Uterus (tissue), 3 donors: ENCODE measurements at regions not wholly inside any gene's neighbourhood (a gene's known extent, or its start where the extent isn't known, plus 50 kb on each side); places are given as distances from the start of the nearest gene placed in this dataset.
A peak's percentile ranks its signal among the peaks of the same experiment; 100 is the strongest.

Source experiments
- DNase-seq, 2 donors: peaks; one replicate each; pipeline ENCODE4 v3.0.0-alpha.2; 2019 to 2020
- H3K27ac ChIP-seq, 2 donors: fragments of 200-600 bp; sonication (generic); 1 replicate in 1 of 2; 2 replicates in 1 of 2; pipeline ENCODE4 v1.5.1; 2016 to 2018
- H3K27me3 ChIP-seq, 2 donors: fragments of 200-600 bp; sonication (generic); one replicate each; pipeline ENCODE4 v1.5.1; 2018 to 2019; ENCODE audit warnings: control low read depth in 1 of 2
- H3K36me3 ChIP-seq, 2 donors: fragments of 200-600 bp; sonication (generic); one replicate each; pipeline ENCODE4 v1.5.1; 2019; ENCODE audit warnings: control low read depth in 1 of 2
- H3K4me1 ChIP-seq, 2 donors: fragments of 200-600 bp; sonication (generic); one replicate each; pipeline ENCODE4 v1.5.1; 2018 to 2019; ENCODE audit warnings: control low read depth in 1 of 2
- H3K4me3 ChIP-seq, 2 donors: fragments of 200-600 bp; sonication (generic); 1 replicate in 1 of 2; 2 replicates in 1 of 2; pipeline ENCODE4 v1.5.1; 2018 to 2019; ENCODE audit warnings: mild to moderate bottlenecking in 1 of 2
- H3K9me3 ChIP-seq, 2 donors: fragments of 200-600 bp; sonication (generic); one replicate each; pipeline ENCODE4 v1.5.1; 2019; ENCODE audit warnings: control low read depth in 1 of 2
- POLR2A ChIP-seq, 2 donors: fragments of 450-650 bp; IDR thresholded peaks; one replicate each; pipeline ENCODE4 v1.6.1; 2016; ENCODE audit warnings: antibody characterized with exemption in 2 of 2, mild to moderate bottlenecking in 1 of 2, moderate library complexity in 1 of 2
- intact Hi-C: fragments of 100-400 bp; cut with DNase I; formaldehyde crosslinking; loops from one replicate; pipeline ENCODE4 v1.15.1; 2023; ENCODE audit warnings: low total_unique reads
- TF ChIP-seq, protein P1 (sequence below), 4 experiments: fragments of 200-600 bp in 2 of 4; fragments of 450-650 bp in 2 of 4; sonication (generic) in 2 of 4; IDR thresholded peaks; one replicate each; pipeline ENCODE4 v1.5.1; 2016 to 2019; ENCODE audit warnings: antibody characterized with exemption in 4 of 4, mild to moderate bottlenecking in 2 of 4, moderate library complexity in 1 of 4
- donor health status: DM: yes; HTN: yes; CAD: no.

DNA sequence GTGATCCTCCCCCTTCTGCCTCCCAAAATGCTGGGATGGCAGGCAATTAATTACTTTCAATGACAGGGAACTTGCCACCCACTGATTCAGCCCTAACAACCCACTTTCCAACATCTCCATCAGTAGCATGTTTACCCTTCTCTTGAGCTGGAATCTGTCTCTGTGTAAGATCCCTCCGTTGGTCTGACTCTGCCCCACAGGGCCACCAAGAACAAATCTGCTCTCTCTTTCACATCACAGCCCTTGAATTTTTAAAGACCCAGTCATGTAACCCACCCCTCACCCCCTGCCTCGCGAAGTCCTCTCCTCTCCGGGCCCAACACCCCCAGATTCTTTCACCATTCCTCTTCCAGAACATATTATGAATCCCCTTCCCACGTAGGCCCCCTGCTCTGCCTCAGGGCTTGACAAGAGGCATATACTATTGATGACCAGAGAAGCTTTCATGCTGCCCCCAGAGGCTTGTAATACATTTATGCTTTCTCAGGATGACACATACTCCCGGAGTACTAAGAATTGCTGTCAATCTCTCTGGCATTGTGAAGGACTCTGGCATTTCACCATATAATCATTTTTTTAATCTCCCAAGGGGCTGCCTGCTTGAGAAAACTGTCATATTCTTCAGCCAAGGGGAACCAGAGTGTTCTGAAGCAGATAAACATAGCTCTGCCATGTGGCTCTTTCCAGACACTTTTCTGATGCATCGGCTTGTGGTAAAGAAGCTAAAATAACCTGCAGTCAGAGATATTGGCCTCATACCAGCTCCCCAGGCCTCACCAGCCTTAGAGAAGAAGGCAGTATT is 179.2 kb upstream of the AUTS2 start:
- Histone ChIP-seq H3K9me3 (no peaks in the 10 kb centered on the region), H3K27ac (no peak overlapping the region), H3K36me3 (no peaks in the 10 kb centered on the region), H3K4me1 (no peaks in the 10 kb centered on the region), H3K4me3 (no peak overlapping the region), H3K27me3 (no peaks in the 10 kb centered on the region)
- DNase-seq, result no peak
- TF ChIP-seq, protein P1, sequence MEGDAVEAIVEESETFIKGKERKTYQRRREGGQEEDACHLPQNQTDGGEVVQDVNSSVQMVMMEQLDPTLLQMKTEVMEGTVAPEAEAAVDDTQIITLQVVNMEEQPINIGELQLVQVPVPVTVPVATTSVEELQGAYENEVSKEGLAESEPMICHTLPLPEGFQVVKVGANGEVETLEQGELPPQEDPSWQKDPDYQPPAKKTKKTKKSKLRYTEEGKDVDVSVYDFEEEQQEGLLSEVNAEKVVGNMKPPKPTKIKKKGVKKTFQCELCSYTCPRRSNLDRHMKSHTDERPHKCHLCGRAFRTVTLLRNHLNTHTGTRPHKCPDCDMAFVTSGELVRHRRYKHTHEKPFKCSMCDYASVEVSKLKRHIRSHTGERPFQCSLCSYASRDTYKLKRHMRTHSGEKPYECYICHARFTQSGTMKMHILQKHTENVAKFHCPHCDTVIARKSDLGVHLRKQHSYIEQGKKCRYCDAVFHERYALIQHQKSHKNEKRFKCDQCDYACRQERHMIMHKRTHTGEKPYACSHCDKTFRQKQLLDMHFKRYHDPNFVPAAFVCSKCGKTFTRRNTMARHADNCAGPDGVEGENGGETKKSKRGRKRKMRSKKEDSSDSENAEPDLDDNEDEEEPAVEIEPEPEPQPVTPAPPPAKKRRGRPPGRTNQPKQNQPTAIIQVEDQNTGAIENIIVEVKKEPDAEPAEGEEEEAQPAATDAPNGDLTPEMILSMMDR (IDR thresholded peaks at IDR 0.05), result no peak
- no peak for TF ChIP-seq POLR2A (IDR thresholded peaks at IDR 0.05)
- intact Hi-C loops, result no loop called here

- DNase-seq, result peak in 1 of 2 donors; percentile 20
- Histone ChIP-seq H3K27ac (no peak overlapping the region), H3K4me3 (no peak overlapping the region), H3K9me3 (no peaks in the 10 kb centered on the region), H3K36me3 (no peaks in the 10 kb centered on the region), H3K4me1 (no peaks in the 10 kb centered on the region), H3K27me3 (no peaks in the 10 kb centered on the region)
- no peak for TF ChIP-seq POLR2A (IDR thresholded peaks at IDR 0.05)
- TF ChIP-seq, protein P1 (IDR thresholded peaks at IDR 0.05), result no peak
- intact Hi-C loops, result no loop called here
These were observed 178.3 kb upstream of the AUTS2 start for GRCh38 chr7:69419934-69420333.

DNA sequence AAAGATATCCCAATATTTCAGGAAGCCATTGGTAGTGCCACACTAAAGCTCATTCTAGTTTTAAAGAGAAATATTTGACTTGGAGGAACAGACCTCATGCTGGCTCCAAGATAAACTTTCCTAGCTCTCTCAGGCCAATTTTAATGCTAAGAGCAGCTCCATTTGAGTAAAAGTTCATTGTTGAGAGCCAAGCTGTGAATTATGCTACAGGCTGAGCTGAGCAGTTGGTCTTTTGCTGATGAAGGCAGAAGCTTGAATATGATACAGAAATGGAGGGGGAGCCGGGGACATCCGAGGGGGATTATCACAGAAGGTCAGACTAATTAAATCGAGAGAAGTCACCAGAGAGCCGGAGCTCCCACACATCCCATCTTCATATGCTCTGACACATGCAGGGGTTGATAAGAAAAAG is 175.7 kb upstream of the AUTS2 start:
- Histone ChIP-seq H3K27ac (no peak overlapping the region), H3K4me1 (no peaks in the 10 kb centered on the region)

GRCh38 chr7:69426705-69427104 is 171.6 kb upstream of the AUTS2 start:
- Histone ChIP-seq H3K9me3 (no peaks in the 10 kb centered on the region), H3K36me3 (no peaks in the 10 kb centered on the region), H3K27me3 (no peaks in the 10 kb centered on the region), H3K4me1 (peaks cover 0 to 13% of the 10 kb centered on the region in 2 donors), H3K27ac (no peak overlapping the region), H3K4me3 (no peak overlapping the region)
- no peak for DNase-seq
- intact Hi-C loops, result no loop called here
- no peak for TF ChIP-seq POLR2A (IDR thresholded peaks at IDR 0.05)
- TF ChIP-seq, protein P1 (IDR thresholded peaks at IDR 0.05), result no peak

More for the DNA sequence above, 175.7 kb upstream of the AUTS2 start:
- H3K4me3 ChIP-seq, result no peak overlapping the region
- TF ChIP-seq POLR2A (IDR thresholded peaks at IDR 0.05), result no peak
- TF ChIP-seq, protein P1 (IDR thresholded peaks at IDR 0.05), result no peak
- H3K9me3 ChIP-seq, result no peaks in the 10 kb centered on the region
- no peak for DNase-seq
- H3K36me3 ChIP-seq, result no peaks in the 10 kb centered on the region
- intact Hi-C loops, result no loop called here
- no peaks in the 10 kb centered on the region for H3K27me3 ChIP-seq

DNA sequence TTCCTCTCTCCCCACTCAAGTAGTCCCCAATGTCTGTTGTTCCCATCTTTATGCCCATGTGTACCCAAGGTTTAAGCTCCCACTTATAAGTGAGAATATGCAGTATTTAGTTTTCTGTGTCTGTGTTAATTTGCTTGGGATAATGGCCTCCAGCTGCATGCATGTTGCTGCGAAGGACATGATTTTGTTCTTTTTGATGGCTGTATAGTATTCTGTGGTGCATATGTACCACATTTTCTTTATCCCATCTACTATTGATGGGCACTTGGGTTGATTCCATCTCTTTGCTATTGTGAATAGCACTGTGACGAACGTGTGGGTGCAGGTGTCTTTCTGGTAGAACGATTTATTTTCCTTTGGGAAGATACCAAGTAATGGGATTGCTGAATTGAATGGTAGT is 170.2 kb upstream of the AUTS2 start:
- H3K36me3 ChIP-seq, result no peaks in the 10 kb centered on the region
- intact Hi-C loops, result no loop called here
- no peak overlapping the region for H3K4me3 ChIP-seq
- no peaks in the 10 kb centered on the region for H3K27me3 ChIP-seq
- peaks cover 0 to 13% of the 10 kb centered on the region in 2 donors for H3K4me1 ChIP-seq
- no peak for DNase-seq
- no peak for TF ChIP-seq POLR2A (IDR thresholded peaks at IDR 0.05)
- TF ChIP-seq, protein P1 (IDR thresholded peaks at IDR 0.05), result no peak
- H3K9me3 ChIP-seq, result no peaks in the 10 kb centered on the region
- H3K27ac ChIP-seq, result no peak overlapping the region
